Neutrophil (primary cell): ENCODE measurements at regions not wholly inside any gene's neighbourhood (a gene's known extent, or its start where the extent isn't known, plus 50 kb on each side); places are given as distances from the start of the nearest gene placed in this dataset.

Source experiments
- H3K27ac ChIP-seq: fragments of 200-600 bp; sonication (generic); 2 replicates; pipeline ENCODE4 v1.5.1; 2016; ENCODE audit warnings: mild to moderate bottlenecking, moderate library complexity
- H3K27me3 ChIP-seq: fragments of 200-600 bp; sonication (generic); 2 replicates; pipeline ENCODE4 v1.6.0; 2016; ENCODE audit warnings: mild to moderate bottlenecking
- H3K36me3 ChIP-seq: fragments of 200-600 bp; sonication (generic); 2 replicates; pipeline ENCODE4 v1.5.1; 2017
- H3K4me1 ChIP-seq, 2 experiments: fragments of 200-600 bp in 1 of 2; sonication (generic) in 1 of 2; 1 replicate in 1 of 2; 2 replicates in 1 of 2; pipeline versions ENCODE4 v1.5.1 to v1.6.1; 2013 to 2016; ENCODE audit warnings: low read depth in 1 of 2, low read length in 1 of 2, mild to moderate bottlenecking in 1 of 2, moderate library complexity in 1 of 2; ENCODE audit not compliant: control insufficient read depth in 1 of 2, insufficient read depth in 1 of 2
- H3K4me3 ChIP-seq, 2 experiments: fragments of 200-600 bp in 1 of 2; sonication (generic) in 1 of 2; 1 replicate in 1 of 2; 2 replicates in 1 of 2; pipeline ENCODE4 v1.5.1; 2013 to 2016; ENCODE audit warnings: low read depth in 1 of 2, low read length in 1 of 2, mild to moderate bottlenecking in 1 of 2, moderate library complexity in 1 of 2
- H3K9me3 ChIP-seq: fragments of 200-600 bp; sonication (generic); 2 replicates; pipeline ENCODE4 v1.5.1; 2016
- CTCF ChIP-seq: fragments of 200-600 bp; sonication (generic); IDR thresholded peaks from 2 replicates; pipeline ENCODE4 v1.5.1; 2016; ENCODE audit warnings: antibody characterized with exemption

- Histone ChIP-seq H3K36me3 (no peaks in the 10 kb centered on the region), H3K4me3 (no peak overlapping the region), H3K27me3 (no peaks in the 10 kb centered on the region), H3K9me3 (no peaks in the 10 kb centered on the region), H3K4me1 (no peaks in the 10 kb centered on the region), H3K27ac (no peak overlapping the region)
- no peak for TF ChIP-seq CTCF
Observed at GRCh38 chr21:16796776-16797175, 716.1 kb upstream of the CXADR start.

- no peak overlapping the region for H3K27ac ChIP-seq
- H3K4me3 ChIP-seq, result no peak overlapping the region
- no peaks in the 10 kb centered on the region for H3K36me3 ChIP-seq
- no peaks in the 10 kb centered on the region for H3K9me3 ChIP-seq
- no peaks in the 10 kb centered on the region for H3K4me1 ChIP-seq
- no peak for TF ChIP-seq CTCF
- no peaks in the 10 kb centered on the region for H3K27me3 ChIP-seq
Observed at GRCh38 chr21:16797540-16797939, 715.3 kb upstream of the CXADR start.

DNA sequence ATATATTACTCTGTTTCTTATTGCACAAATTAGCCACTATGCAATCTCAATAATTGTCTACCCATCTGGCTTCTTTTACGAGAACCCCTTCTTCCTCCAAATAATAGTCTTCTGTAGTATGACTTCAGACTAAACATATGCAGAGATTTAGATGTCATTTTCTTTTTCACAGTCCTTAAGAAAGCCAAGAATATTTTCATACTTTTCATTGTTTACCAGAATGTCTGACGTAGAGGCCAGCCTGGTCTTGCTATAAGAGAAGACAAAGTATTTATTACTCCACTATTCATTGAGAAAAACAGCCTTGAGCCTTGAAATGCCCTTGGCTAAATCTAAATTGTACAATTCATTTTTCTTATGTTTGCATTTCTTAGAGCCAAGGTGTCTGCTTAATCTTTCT lies 714.9 kb upstream of the CXADR start:
- Histone ChIP-seq H3K27ac (no peak overlapping the region), H3K9me3 (no peaks in the 10 kb centered on the region), H3K27me3 (no peaks in the 10 kb centered on the region), H3K36me3 (no peaks in the 10 kb centered on the region), H3K4me3 (no peak overlapping the region), H3K4me1 (no peaks in the 10 kb centered on the region)
- no peak for TF ChIP-seq CTCF

GRCh38 chr21:16800536-16801275 lies 712.1 kb upstream of the CXADR start:
- Histone ChIP-seq H3K9me3 (no peaks in the 10 kb centered on the region), H3K27me3 (no peaks in the 10 kb centered on the region), H3K36me3 (no peaks in the 10 kb centered on the region), H3K4me3 (no peak overlapping the region), H3K27ac (no peak overlapping the region), H3K4me1 (no peaks in the 10 kb centered on the region)
- no peak for TF ChIP-seq CTCF

GRCh38 chr21:16811011-16811410 lies 701.8 kb upstream of the CXADR start:
- TF ChIP-seq CTCF, result no peak
- no peaks in the 10 kb centered on the region for H3K27me3 ChIP-seq
- no peaks in the 10 kb centered on the region for H3K9me3 ChIP-seq
- H3K4me1 ChIP-seq, result no peaks in the 10 kb centered on the region
- H3K27ac ChIP-seq, result no peak overlapping the region
- no peaks in the 10 kb centered on the region for H3K36me3 ChIP-seq
- no peak overlapping the region for H3K4me3 ChIP-seq

GRCh38 chr21:16811970-16812369 lies 700.9 kb upstream of the CXADR start:
- H3K27ac ChIP-seq, result no peak overlapping the region
- no peaks in the 10 kb centered on the region for H3K4me1 ChIP-seq
- no peaks in the 10 kb centered on the region for H3K9me3 ChIP-seq
- no peak overlapping the region for H3K4me3 ChIP-seq
- TF ChIP-seq CTCF, result no peak
- no peaks in the 10 kb centered on the region for H3K27me3 ChIP-seq
- no peaks in the 10 kb centered on the region for H3K36me3 ChIP-seq
